Retina (tissue), 1 donor: ENCODE measurements at regions not wholly inside any gene's neighbourhood (a gene's known extent, or its start where the extent isn't known, plus 50 kb on each side); places are given as distances from the start of the nearest gene placed in this dataset.

Source experiments
- DNase-seq: peaks from one replicate; pipeline ENCODE4 v3.0.0-alpha.2; 2016

- no peak for DNase-seq
These were observed 56.5 kb downstream of the DCAF8L1 start for GRCh38 chrX:27924718-27925117.

GRCh38 chrX:27924261-27924660, 57.0 kb downstream of the DCAF8L1 start:
- DNase-seq = no peak

- DNase-seq = no peak
These were observed 62.5 kb downstream of the DCAF8L1 start for GRCh38 chrX:27918799-27919198.

- no peak for DNase-seq
These were observed 63.3 kb downstream of the DCAF8L1 start for GRCh38 chrX:27917713-27918500.

GRCh38 chrX:27915617-27916016, 65.6 kb downstream of the DCAF8L1 start:
- DNase-seq = no peak

GRCh38 chrX:27910412-27910811, 70.8 kb downstream of the DCAF8L1 start:
- DNase-seq = peak; percentile 21

GRCh38 chrX:27903960-27904359, 77.3 kb downstream of the DCAF8L1 start:
- no peak for DNase-seq

- DNase-seq = no peak
These were observed 86.1 kb downstream of the MAGEB10 start for GRCh38 chrX:27893871-27894270.

- DNase-seq = no peak
These were observed 85.4 kb downstream of the MAGEB10 start for GRCh38 chrX:27893211-27893610.

- DNase-seq = no peak
These were observed 82.8 kb downstream of the MAGEB10 start for GRCh38 chrX:27890611-27891010.

GRCh38 chrX:27889878-27890277, 82.1 kb downstream of the MAGEB10 start:
- DNase-seq = no peak

- no peak for DNase-seq
These were observed 76.9 kb downstream of the MAGEB10 start for GRCh38 chrX:27884654-27885053.

- DNase-seq = no peak
These were observed 75.8 kb downstream of the MAGEB10 start for GRCh38 chrX:27883468-27884092.

- DNase-seq = no peak
These were observed 74.9 kb downstream of the MAGEB10 start for GRCh38 chrX:27882695-27883094.

GRCh38 chrX:27878862-27879261, 71.1 kb downstream of the MAGEB10 start:
- no peak for DNase-seq
